Lung (tissue), 11 donors: ENCODE measurements at regions not wholly inside any gene's neighbourhood (a gene's known extent, or its start where the extent isn't known, plus 50 kb on each side); places are given as distances from the start of the nearest gene placed in this dataset.

Experiments
- ATAC-seq: fragments of 200-7000 bp; cut with Tn5 transposase; one replicate; pipeline ENCODE4 v1.9.1; 2020; ENCODE audit warnings: moderate number of reproducible peaks; ENCODE audit not compliant: insufficient read depth, low FRiP score
- DNase-seq, 3 donors: peaks; one replicate each; pipeline ENCODE4 v3.0.0-alpha.2; 2013 to 2017
- H3K27ac ChIP-seq, 2 donors: one replicate each; pipeline ENCODE4 v1.5.1; 2013; ENCODE audit warnings: mild to moderate bottlenecking in 2 of 2, moderate library complexity in 2 of 2, control low read depth in 1 of 2, inconsistent platforms in 1 of 2, low read depth in 1 of 2, low read length in 1 of 2
- H3K27me3 ChIP-seq, 3 donors: one replicate each; pipeline ENCODE4 v1.5.1; 2013; ENCODE audit warnings: low read length in 2 of 3; ENCODE audit not compliant: control insufficient read depth in 3 of 3, insufficient read depth in 3 of 3
- H3K36me3 ChIP-seq, 4 donors: one replicate each; pipeline ENCODE4 v1.5.1; 2013; ENCODE audit warnings: low read length in 4 of 4, mild to moderate bottlenecking in 1 of 4, moderate library complexity in 1 of 4; ENCODE audit not compliant: control insufficient read depth in 4 of 4, insufficient read depth in 4 of 4
- H3K4me1 ChIP-seq, 5 donors: one replicate each; pipeline ENCODE4 v1.5.1; 2013; ENCODE audit warnings: low read length in 5 of 5, mild to moderate bottlenecking in 2 of 5, moderate library complexity in 1 of 5; ENCODE audit not compliant: control insufficient read depth in 5 of 5, insufficient read depth in 5 of 5
- H3K4me3 ChIP-seq: one replicate; pipeline ENCODE4 v1.5.1; 2013; ENCODE audit warnings: mild to moderate bottlenecking, control low read depth, moderate library complexity
- H3K9ac ChIP-seq, 2 donors: one replicate each; pipeline ENCODE4 v1.5.1; 2013; ENCODE audit warnings: low read length in 2 of 2, control low read depth in 1 of 2; ENCODE audit not compliant: insufficient read depth in 1 of 2
- H3K9me3 ChIP-seq, 4 donors: one replicate each; pipeline ENCODE4 v1.5.1; 2013; ENCODE audit warnings: low read length in 3 of 4, mild to moderate bottlenecking in 1 of 4, moderate library complexity in 1 of 4; ENCODE audit not compliant: control insufficient read depth in 4 of 4, insufficient read depth in 3 of 4
- CTCF ChIP-seq: IDR thresholded peaks from 2 replicates; pipeline ENCODE4 v1.5.1; 2012; ENCODE audit warnings: mild to moderate bottlenecking; ENCODE audit errors: control extremely low read depth, extremely low read depth
- WGBS, 2 donors: extraction: QIAGEN DNeasy Blood & Tissue Kit; methylation state at CpG; one replicate each; pipeline ENCODE4 v1.1.7; 2013; 5-methylcytosine and 5-hydroxymethylcytosine counted together
- donor health status: control.
- donor health status: control.
- donor health status: Bipolar disorder and iron deficiency.
- donor health status: healthy.
- donor health status: DM: yes; HTN: yes; CAD: no.

DNA sequence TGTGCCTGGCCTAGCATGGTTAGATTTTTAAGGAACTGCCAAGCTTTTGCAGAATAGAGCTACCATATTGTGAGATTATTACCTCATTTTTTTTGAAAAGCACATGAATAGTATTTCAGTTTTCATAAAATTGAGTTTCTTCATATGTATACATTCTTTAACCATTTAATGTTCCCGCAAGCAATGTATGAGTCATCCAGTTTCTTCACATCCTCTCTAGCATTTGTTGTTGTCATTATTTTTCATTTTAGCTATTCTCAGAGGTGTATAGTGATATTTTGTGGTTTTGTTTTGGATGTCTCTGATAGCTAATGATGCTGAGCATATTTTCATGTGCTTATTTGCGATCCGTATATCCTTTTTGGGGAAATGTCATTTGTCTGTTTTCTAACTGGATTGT is 74.9 kb downstream of the GLUD2 start:
- H3K9me3 ChIP-seq, result no peaks in the 10 kb centered on the region
- whole genome bisulfite sequencing, 2 donors, result 97% methylated on average over 3 of the region's 3 CpGs
- no peak for ATAC-seq
- no peak overlapping the region for H3K9ac ChIP-seq
- no peak overlapping the region for H3K4me3 ChIP-seq
- no peak for DNase-seq
- H3K4me1 ChIP-seq, result no peaks in the 10 kb centered on the region
- H3K36me3 ChIP-seq, result no peaks in the 10 kb centered on the region
- TF ChIP-seq CTCF, result no peak
- H3K27me3 ChIP-seq, result no peaks in the 10 kb centered on the region
- H3K27ac ChIP-seq, result no peak overlapping the region

GRCh38 chrX:121128925-121129877 is 81.8 kb downstream of the GLUD2 start:
- H3K27me3 ChIP-seq, result peaks cover 0 to 2% (median 0%) of the 10 kb centered on the region in 3 donors
- H3K27ac ChIP-seq, result no peak overlapping the region
- no peaks in the 10 kb centered on the region for H3K4me1 ChIP-seq
- 87 to 99% methylated on average over 5 of the region's 5 CpGs for WGBS, 2 donors
- TF ChIP-seq CTCF, result no peak
- no peak overlapping the region for H3K9ac ChIP-seq
- ATAC-seq (no peak), DNase-seq (no peak)
- no peak overlapping the region for H3K4me3 ChIP-seq
- H3K36me3 ChIP-seq, result no peaks in the 10 kb centered on the region
- no peaks in the 10 kb centered on the region for H3K9me3 ChIP-seq

- no peaks in the 10 kb centered on the region for H3K4me1 ChIP-seq
- WGBS, 2 donors, result 59 to 66% methylated on average over 6 of the region's 6 CpGs
Observed at GRCh38 chrX:121132675-121133074, 85.3 kb downstream of the GLUD2 start.

More at GRCh38 chrX:121132675-121133074, 85.3 kb downstream of the GLUD2 start:
- no peak overlapping the region for H3K4me3 ChIP-seq
- ATAC-seq (no peak), DNase-seq (no peak)
- no peaks in the 10 kb centered on the region for H3K36me3 ChIP-seq
- no peak overlapping the region for H3K27ac ChIP-seq
- no peaks in the 10 kb centered on the region for H3K9me3 ChIP-seq
- peaks cover 0 to 2% (median 0%) of the 10 kb centered on the region in 3 donors for H3K27me3 ChIP-seq
- no peak overlapping the region for H3K9ac ChIP-seq
- no peak for TF ChIP-seq CTCF
